ENCODE measurements at regions not wholly inside any gene's neighbourhood (a gene's known extent, or its start where the extent isn't known, plus 50 kb on each side); places are given as distances from the start of the nearest gene placed in this dataset.

- no peak for TF ChIP-seq CTCF (IDR thresholded peaks at IDR 0.05 in 2 of 3, conservative IDR thresholded peaks at IDR 0.05 in 1 of 3; ENCODE audit: control insufficient read depth in 2 of 3, extremely low read depth in 1 of 3, insufficient read depth in 1 of 3, low read depth in 3 of 3, low read length in 3 of 3)
- no peak for TF ChIP-seq POLR2AphosphoS5 (IDR thresholded peaks at IDR 0.05; ENCODE audit: low read length)
- TF ChIP-seq MYC (IDR thresholded peaks at IDR 0.05; ENCODE audit: insufficient read depth, insufficient read length, insufficient replicate concordance, low read length, severe bottlenecking): no peak
- TF ChIP-seq POLR2A (IDR thresholded peaks at IDR 0.05; ENCODE audit: low read depth, low read length): no peak
- TF ChIP-seq, protein P1, sequence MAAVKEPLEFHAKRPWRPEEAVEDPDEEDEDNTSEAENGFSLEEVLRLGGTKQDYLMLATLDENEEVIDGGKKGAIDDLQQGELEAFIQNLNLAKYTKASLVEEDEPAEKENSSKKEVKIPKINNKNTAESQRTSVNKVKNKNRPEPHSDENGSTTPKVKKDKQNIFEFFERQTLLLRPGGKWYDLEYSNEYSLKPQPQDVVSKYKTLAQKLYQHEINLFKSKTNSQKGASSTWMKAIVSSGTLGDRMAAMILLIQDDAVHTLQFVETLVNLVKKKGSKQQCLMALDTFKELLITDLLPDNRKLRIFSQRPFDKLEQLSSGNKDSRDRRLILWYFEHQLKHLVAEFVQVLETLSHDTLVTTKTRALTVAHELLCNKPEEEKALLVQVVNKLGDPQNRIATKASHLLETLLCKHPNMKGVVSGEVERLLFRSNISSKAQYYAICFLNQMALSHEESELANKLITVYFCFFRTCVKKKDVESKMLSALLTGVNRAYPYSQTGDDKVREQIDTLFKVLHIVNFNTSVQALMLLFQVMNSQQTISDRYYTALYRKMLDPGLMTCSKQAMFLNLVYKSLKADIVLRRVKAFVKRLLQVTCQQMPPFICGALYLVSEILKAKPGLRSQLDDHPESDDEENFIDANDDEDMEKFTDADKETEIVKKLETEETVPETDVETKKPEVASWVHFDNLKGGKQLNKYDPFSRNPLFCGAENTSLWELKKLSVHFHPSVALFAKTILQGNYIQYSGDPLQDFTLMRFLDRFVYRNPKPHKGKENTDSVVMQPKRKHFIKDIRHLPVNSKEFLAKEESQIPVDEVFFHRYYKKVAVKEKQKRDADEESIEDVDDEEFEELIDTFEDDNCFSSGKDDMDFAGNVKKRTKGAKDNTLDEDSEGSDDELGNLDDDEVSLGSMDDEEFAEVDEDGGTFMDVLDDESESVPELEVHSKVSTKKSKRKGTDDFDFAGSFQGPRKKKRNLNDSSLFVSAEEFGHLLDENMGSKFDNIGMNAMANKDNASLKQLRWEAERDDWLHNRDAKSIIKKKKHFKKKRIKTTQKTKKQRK (IDR thresholded peaks at IDR 0.05; ENCODE audit: low read depth, low read length): no peak
- TF ChIP-seq CBFB (IDR thresholded peaks at IDR 0.05; ENCODE audit: low read depth): no peak
Observed at GRCh38 chr14:86799244-86799647, 1193.7 kb downstream of the GALC start.
